ENCODE measurements at regions not wholly inside any gene's neighbourhood (a gene's known extent, or its start where the extent isn't known, plus 50 kb on each side); places are given as distances from the start of the nearest gene placed in this dataset.
A peak's percentile ranks its signal among the peaks of the same experiment; 100 is the strongest.

GRCh38 chr2:11077411-11077810 lies 77.9 kb upstream of the SLC66A3 start:
- no peak overlapping the region for H2AFZ ChIP-seq

GRCh38 chr2:11079136-11079824 lies 76.0 kb upstream of the SLC66A3 start:
- Histone ChIP-seq H3K4me3 (no peak overlapping the region), H3K4me1 (replicated peaks; ENCODE audit: insufficient read depth) (peaks cover 20% of the 10 kb centered on the region), H3K79me2 (ENCODE audit: low read depth) (no peaks in the 10 kb centered on the region), H4K20me1 (ENCODE audit: insufficient read depth) (no peaks in the 10 kb centered on the region), H3K4me2 (peak overlapping the region; percentile 34), H3K9me2 (ENCODE audit: insufficient read depth) (no peaks in the 10 kb centered on the region), H3K27me3 (ENCODE audit: insufficient read depth, low read depth) (no peaks in the 10 kb centered on the region), H3K9me3 (ENCODE audit: insufficient read depth, low read depth) (no peaks in the 10 kb centered on the region), H3K27ac (0 out of 2 replicates have a peak overlapping the region, but pooled peaks have one; percentile 0), H3F3A (ENCODE audit: insufficient read depth, low read depth) (peaks cover 15% of the 10 kb centered on the region), H3K36me3 (ENCODE audit: low read depth) (no peaks in the 10 kb centered on the region), H2AFZ (no peak overlapping the region)
- TF ChIP-seq EZH2 (IDR thresholded peaks at IDR 0.05; ENCODE audit: low read depth) (no peak), CTCF (conservative IDR thresholded peaks at IDR 0.05) (no peak)
- ChIA-PET POLR2A (ENCODE audit: unreplicated experiment) (no interaction called here), CTCF (interaction anchor here (0.6 kb wide), 1 partner anchor 614 kb away, joined by 7 read pairs; no protein-coding TSS in a partner anchor)
- peak; percentile 25 to 90 for DNase-seq
- no TSS peak for BruUV-seq (replicated peaks)
- intact Hi-C loops (cut with micrococcal nuclease; ENCODE audit: unreplicated experiment): no loop called here

More at GRCh38 chr2:11077411-11077810, 77.9 kb upstream of the SLC66A3 start:
- H3K27ac ChIP-seq: no peak overlapping the region
- ChIA-PET CTCF (no interaction called here), POLR2A (ENCODE audit: unreplicated experiment) (no interaction called here)
- peaks cover 25% of the 10 kb centered on the region for H3K4me1 ChIP-seq (replicated peaks; ENCODE audit: insufficient read depth)
- no peaks in the 10 kb centered on the region for H3K9me2 ChIP-seq (ENCODE audit: insufficient read depth)
- no peaks in the 10 kb centered on the region for H3K36me3 ChIP-seq (ENCODE audit: low read depth)
- BruUV-seq (replicated peaks): no TSS peak
- no peaks in the 10 kb centered on the region for H3K27me3 ChIP-seq (ENCODE audit: insufficient read depth, low read depth)
- peaks cover 15% of the 10 kb centered on the region for H3F3A ChIP-seq (ENCODE audit: insufficient read depth, low read depth)
- DNase-seq: no peak
- H3K4me2 ChIP-seq: no peak overlapping the region
- H4K20me1 ChIP-seq (ENCODE audit: insufficient read depth): no peaks in the 10 kb centered on the region
- intact Hi-C loops (cut with micrococcal nuclease; ENCODE audit: unreplicated experiment): no loop called here
- no peaks in the 10 kb centered on the region for H3K9me3 ChIP-seq (ENCODE audit: insufficient read depth, low read depth)
- no peaks in the 10 kb centered on the region for H3K79me2 ChIP-seq (ENCODE audit: low read depth)
- TF ChIP-seq CTCF (conservative IDR thresholded peaks at IDR 0.05) (no peak), EZH2 (IDR thresholded peaks at IDR 0.05; ENCODE audit: low read depth) (no peak)
- H3K4me3 ChIP-seq: no peak overlapping the region

GRCh38 chr2:11080253-11081115 lies 74.8 kb upstream of the SLC66A3 start:
- H3F3A ChIP-seq (ENCODE audit: insufficient read depth, low read depth): peaks cover 15% of the 10 kb centered on the region
- intact Hi-C loops (cut with micrococcal nuclease; ENCODE audit: unreplicated experiment): no loop called here
- no peaks in the 10 kb centered on the region for H4K20me1 ChIP-seq (ENCODE audit: insufficient read depth)
- no peaks in the 10 kb centered on the region for H3K79me2 ChIP-seq (ENCODE audit: low read depth)
- no peak overlapping the region for H3K4me2 ChIP-seq
- H2AFZ ChIP-seq: no peak overlapping the region
- H3K4me3 ChIP-seq: no peak overlapping the region
- POLR2A ChIA-PET (ENCODE audit: unreplicated experiment): no interaction called here
- TF ChIP-seq CTCF (conservative IDR thresholded peaks at IDR 0.05) (no peak), EZH2 (IDR thresholded peaks at IDR 0.05; ENCODE audit: low read depth) (no peak)
- H3K36me3 ChIP-seq (ENCODE audit: low read depth): no peaks in the 10 kb centered on the region
- peaks cover 20% of the 10 kb centered on the region for H3K4me1 ChIP-seq (replicated peaks; ENCODE audit: insufficient read depth)
- H3K9me3 ChIP-seq (ENCODE audit: insufficient read depth, low read depth): no peaks in the 10 kb centered on the region
- CTCF ChIA-PET: no interaction called here
- DNase-seq: no peak
- no TSS peak for BruUV-seq (replicated peaks)
- H3K27ac ChIP-seq: no peak overlapping the region
- H3K9me2 ChIP-seq (ENCODE audit: insufficient read depth): no peaks in the 10 kb centered on the region
- H3K27me3 ChIP-seq (ENCODE audit: insufficient read depth, low read depth): no peaks in the 10 kb centered on the region
